Natural killer cell (primary cell): ENCODE measurements at regions not wholly inside any gene's neighbourhood (a gene's known extent, or its start where the extent isn't known, plus 50 kb on each side); places are given as distances from the start of the nearest gene placed in this dataset.

Experiments
- ATAC-seq, 3 donors: fragments of 150-1000 bp in 2 of 3; fragments of 200-7000 bp in 1 of 3; cut with Tn5 transposase; 1 replicate in 1 of 3; 2 replicates in 2 of 3; pipeline ENCODE4 v1.10.0; 2021; ENCODE audit warnings: mild to moderate bottlenecking in 2 of 3, moderate library complexity in 2 of 3
- DNase-seq, 2 donors: peaks; one replicate each; pipeline versions ENCODE4 v3.0.0 to v3.0.0-alpha.2; 2013 to 2021; ENCODE audit warnings: mixed read lengths in 1 of 2
- H3K27ac ChIP-seq: one replicate; pipeline ENCODE4 v1.5.1; 2013; ENCODE audit warnings: mild to moderate bottlenecking, low read length
- H3K27me3 ChIP-seq: one replicate; pipeline ENCODE4 v1.6.1; 2013; ENCODE audit warnings: low read length; ENCODE audit not compliant: control insufficient read depth, insufficient read depth
- H3K36me3 ChIP-seq: one replicate; pipeline ENCODE4 v1.6.1; 2013; ENCODE audit warnings: low read length; ENCODE audit not compliant: control insufficient read depth, insufficient read depth
- H3K4me1 ChIP-seq: one replicate; pipeline ENCODE4 v1.6.1; 2013; ENCODE audit warnings: low read length; ENCODE audit not compliant: control insufficient read depth, insufficient read depth
- H3K4me3 ChIP-seq: one replicate; pipeline ENCODE4 v1.5.1; 2013; ENCODE audit warnings: low read length
- H3K9me3 ChIP-seq: one replicate; pipeline ENCODE4 v1.6.1; 2013; ENCODE audit warnings: low read length; ENCODE audit not compliant: control insufficient read depth, insufficient read depth
- H3K27ac Mint-ChIP-seq, 2 donors: one replicate each; pipeline ENCODE4 v1.8.0; 2022; ENCODE audit warnings: mild to moderate bottlenecking in 2 of 2, mixed read lengths in 2 of 2, moderate library complexity in 1 of 2
- H3K27me3 Mint-ChIP-seq, 2 donors: one replicate each; pipeline ENCODE4 v1.8.0; 2022; ENCODE audit warnings: low read depth in 2 of 2, mixed read lengths in 2 of 2
- H3K36me3 Mint-ChIP-seq: one replicate; pipeline ENCODE4 v1.8.0; 2022; ENCODE audit warnings: mixed read lengths
- H3K4me1 Mint-ChIP-seq, 2 donors: one replicate each; pipeline ENCODE4 v1.8.0; 2022; ENCODE audit warnings: mixed read lengths in 2 of 2
- H3K4me3 Mint-ChIP-seq: one replicate; pipeline ENCODE4 v1.8.0; 2022; ENCODE audit warnings: mild to moderate bottlenecking, moderate library complexity, mixed read lengths
- H3K9me3 Mint-ChIP-seq, 2 donors: one replicate each; pipeline ENCODE4 v1.8.0; 2022; ENCODE audit warnings: mixed read lengths in 2 of 2
- CTCF ChIP-seq: fragments of 200-600 bp; IDR thresholded peaks from one replicate; pipeline ENCODE4 v1.8.0; 2022; ENCODE audit warnings: antibody characterized with exemption
- whole genome bisulfite sequencing: methylation state at CpG from one replicate; pipeline ENCODE4 v1.1.7; 2013; ENCODE audit warnings: missing lambda C conversion rate; ENCODE audit not compliant: insufficient coverage; 5-methylcytosine and 5-hydroxymethylcytosine counted together
- intact Hi-C: fragments of 100-400 bp; cut with micrococcal nuclease; formaldehyde crosslinking; loops from one replicate; pipeline ENCODE4 v1.14.2; 2022

GRCh38 chr5:12237837-12238575 lies 333.8 kb upstream of the CTNND2 start:
- no peak for ATAC-seq
- H3K4me1 Mint-ChIP-seq: no peaks in the 10 kb centered on the region
- TF ChIP-seq CTCF: no peak
- H3K4me3 Mint-ChIP-seq: no peak overlapping the region
- DNase-seq: no peak
- no peak overlapping the region for H3K4me3 ChIP-seq
- no peaks in the 10 kb centered on the region for H3K4me1 ChIP-seq
- WGBS: 43% methylated on average over 6 of the region's 6 CpGs
- H3K27me3 ChIP-seq: no peaks in the 10 kb centered on the region
- H3K9me3 Mint-ChIP-seq: peaks cover 6 to 15% of the 10 kb centered on the region in 2 donors
- H3K27ac Mint-ChIP-seq: no peak overlapping the region
- H3K36me3 Mint-ChIP-seq: no peaks in the 10 kb centered on the region
- no peaks in the 10 kb centered on the region for H3K9me3 ChIP-seq
- no peaks in the 10 kb centered on the region for H3K27me3 Mint-ChIP-seq
- H3K36me3 ChIP-seq: no peaks in the 10 kb centered on the region
- intact Hi-C loops: no loop called here
- H3K27ac ChIP-seq: no peak overlapping the region

GRCh38 chr5:12230659-12231058 lies 326.4 kb upstream of the CTNND2 start:
- no peak for TF ChIP-seq CTCF
- no peaks in the 10 kb centered on the region for H3K36me3 ChIP-seq
- Mint-ChIP-seq H3K36me3 (peaks cover 7% of the 10 kb centered on the region), H3K4me3 (no peak overlapping the region), H3K27ac (no peak overlapping the region), H3K9me3 (peaks cover 6 to 9% of the 10 kb centered on the region in 2 donors), H3K27me3 (no peaks in the 10 kb centered on the region), H3K4me1 (no peaks in the 10 kb centered on the region)
- H3K4me3 ChIP-seq: no peak overlapping the region
- H3K4me1 ChIP-seq: no peaks in the 10 kb centered on the region
- DNase-seq (no peak), ATAC-seq (no peak)
- peaks cover 6% of the 10 kb centered on the region for H3K9me3 ChIP-seq
- intact Hi-C loops: no loop called here
- 79% methylated on average over 9 of the region's 9 CpGs for WGBS
- H3K27ac ChIP-seq: no peak overlapping the region
- H3K27me3 ChIP-seq: no peaks in the 10 kb centered on the region

- Histone ChIP-seq H3K9me3 (peaks cover 6% of the 10 kb centered on the region), H3K27me3 (no peaks in the 10 kb centered on the region), H3K4me1 (no peaks in the 10 kb centered on the region), H3K27ac (no peak overlapping the region), H3K36me3 (no peaks in the 10 kb centered on the region), H3K4me3 (no peak overlapping the region)
- no peak for DNase-seq
- intact Hi-C loops: no loop called here
- Mint-ChIP-seq H3K27ac (no peak overlapping the region), H3K4me3 (no peak overlapping the region), H3K36me3 (no peaks in the 10 kb centered on the region), H3K9me3 (peaks cover 14% of the 10 kb centered on the region in 2 donors), H3K27me3 (no peaks in the 10 kb centered on the region), H3K4me1 (no peaks in the 10 kb centered on the region)
- no peak for ATAC-seq
- 63% methylated on average over 1 of the region's 2 CpGs for WGBS
- no peak for TF ChIP-seq CTCF
Measured at GRCh38 chr5:12217039-12217438, 312.8 kb upstream of the CTNND2 start.
